BE2C (cell line): ENCODE measurements at regions not wholly inside any gene's neighbourhood (a gene's known extent, or its start where the extent isn't known, plus 50 kb on each side); places are given as distances from the start of the nearest gene placed in this dataset.

Experiments used
- DNase-seq: peaks from one replicate; pipeline ENCODE4 v3.0.0-alpha.2; 2020
- H3K27me3 ChIP-seq: fragments of 250-450 bp; sonication (Bioruptor Pico); 2 replicates; pipeline ENCODE4 v1.5.1; 2020; ENCODE audit warnings: mild to moderate bottlenecking
- H3K36me3 ChIP-seq: fragments of 250-450 bp; sonication (Bioruptor Pico); 2 replicates; pipeline ENCODE4 v1.5.1; 2020; ENCODE audit warnings: mild to moderate bottlenecking
- H3K4me1 ChIP-seq: fragments of 250-450 bp; sonication (Bioruptor Pico); 2 replicates; pipeline ENCODE4 v1.5.1; 2020
- H3K4me3 ChIP-seq: 2 replicates; pipeline ENCODE4 v1.5.1; 2011; ENCODE audit warnings: low read depth, low read length
- H3K9me3 ChIP-seq: fragments of 250-450 bp; sonication (Bioruptor Pico); 2 replicates; pipeline ENCODE4 v1.5.1; 2020
- TF ChIP-seq, protein P1 (sequence below): IDR thresholded peaks from 2 replicates; pipeline ENCODE4 v1.5.1; 2012; ENCODE audit warnings: mild to moderate bottlenecking, low read depth, low read length

DNA sequence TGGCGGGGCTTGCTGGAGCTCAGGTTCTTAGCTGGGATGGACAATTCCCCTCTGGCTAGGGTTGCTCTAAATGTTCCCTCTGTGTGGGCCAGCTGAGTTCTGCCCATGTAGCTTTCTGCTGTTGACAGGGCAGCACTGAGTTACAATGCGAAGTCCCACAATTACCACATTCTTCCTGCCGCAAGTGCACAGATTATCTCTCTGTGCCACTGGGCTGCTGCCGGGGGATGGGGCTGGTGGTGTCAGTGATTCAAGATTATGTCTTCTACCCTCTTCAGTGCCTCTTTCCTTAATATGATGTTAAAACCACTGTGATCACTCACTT lies 708.1 kb downstream of the SLC4A3 start:
- Histone ChIP-seq H3K4me3 (no peak overlapping the region), H3K4me1 (no peaks in the 10 kb centered on the region), H3K36me3 (no peaks in the 10 kb centered on the region), H3K9me3 (no peaks in the 10 kb centered on the region; the same call in 1 of the 2 replicates), H3K27me3 (no peaks in the 10 kb centered on the region)
- DNase-seq: no peak
- TF ChIP-seq, protein P1, sequence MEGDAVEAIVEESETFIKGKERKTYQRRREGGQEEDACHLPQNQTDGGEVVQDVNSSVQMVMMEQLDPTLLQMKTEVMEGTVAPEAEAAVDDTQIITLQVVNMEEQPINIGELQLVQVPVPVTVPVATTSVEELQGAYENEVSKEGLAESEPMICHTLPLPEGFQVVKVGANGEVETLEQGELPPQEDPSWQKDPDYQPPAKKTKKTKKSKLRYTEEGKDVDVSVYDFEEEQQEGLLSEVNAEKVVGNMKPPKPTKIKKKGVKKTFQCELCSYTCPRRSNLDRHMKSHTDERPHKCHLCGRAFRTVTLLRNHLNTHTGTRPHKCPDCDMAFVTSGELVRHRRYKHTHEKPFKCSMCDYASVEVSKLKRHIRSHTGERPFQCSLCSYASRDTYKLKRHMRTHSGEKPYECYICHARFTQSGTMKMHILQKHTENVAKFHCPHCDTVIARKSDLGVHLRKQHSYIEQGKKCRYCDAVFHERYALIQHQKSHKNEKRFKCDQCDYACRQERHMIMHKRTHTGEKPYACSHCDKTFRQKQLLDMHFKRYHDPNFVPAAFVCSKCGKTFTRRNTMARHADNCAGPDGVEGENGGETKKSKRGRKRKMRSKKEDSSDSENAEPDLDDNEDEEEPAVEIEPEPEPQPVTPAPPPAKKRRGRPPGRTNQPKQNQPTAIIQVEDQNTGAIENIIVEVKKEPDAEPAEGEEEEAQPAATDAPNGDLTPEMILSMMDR: no peak

DNA sequence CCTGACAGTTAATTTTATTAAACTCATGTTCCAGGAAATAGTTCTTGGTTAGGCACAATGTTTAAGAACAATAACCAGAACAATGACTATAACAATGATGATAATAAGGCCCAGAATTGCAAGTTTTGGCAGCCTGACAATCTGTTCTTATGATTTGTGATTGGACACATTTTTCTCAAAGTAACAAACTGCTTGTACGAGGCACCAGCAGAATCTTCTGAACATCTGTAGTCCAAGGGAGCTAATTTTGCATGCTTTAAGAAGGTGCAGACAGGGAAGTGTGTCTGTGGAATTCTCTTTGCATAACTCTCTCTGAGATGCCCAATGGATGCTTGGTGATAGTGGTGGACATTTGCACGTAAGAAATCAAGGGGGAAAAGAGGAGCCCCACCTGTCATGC lies 709.3 kb downstream of the SLC4A3 start:
- no peak for DNase-seq
- Histone ChIP-seq H3K4me3 (no peak overlapping the region), H3K36me3 (no peaks in the 10 kb centered on the region), H3K4me1 (no peaks in the 10 kb centered on the region), H3K27me3 (no peaks in the 10 kb centered on the region), H3K9me3 (no peaks in the 10 kb centered on the region; the same call in 1 of the 2 replicates)
- TF ChIP-seq, protein P1: no peak

DNA sequence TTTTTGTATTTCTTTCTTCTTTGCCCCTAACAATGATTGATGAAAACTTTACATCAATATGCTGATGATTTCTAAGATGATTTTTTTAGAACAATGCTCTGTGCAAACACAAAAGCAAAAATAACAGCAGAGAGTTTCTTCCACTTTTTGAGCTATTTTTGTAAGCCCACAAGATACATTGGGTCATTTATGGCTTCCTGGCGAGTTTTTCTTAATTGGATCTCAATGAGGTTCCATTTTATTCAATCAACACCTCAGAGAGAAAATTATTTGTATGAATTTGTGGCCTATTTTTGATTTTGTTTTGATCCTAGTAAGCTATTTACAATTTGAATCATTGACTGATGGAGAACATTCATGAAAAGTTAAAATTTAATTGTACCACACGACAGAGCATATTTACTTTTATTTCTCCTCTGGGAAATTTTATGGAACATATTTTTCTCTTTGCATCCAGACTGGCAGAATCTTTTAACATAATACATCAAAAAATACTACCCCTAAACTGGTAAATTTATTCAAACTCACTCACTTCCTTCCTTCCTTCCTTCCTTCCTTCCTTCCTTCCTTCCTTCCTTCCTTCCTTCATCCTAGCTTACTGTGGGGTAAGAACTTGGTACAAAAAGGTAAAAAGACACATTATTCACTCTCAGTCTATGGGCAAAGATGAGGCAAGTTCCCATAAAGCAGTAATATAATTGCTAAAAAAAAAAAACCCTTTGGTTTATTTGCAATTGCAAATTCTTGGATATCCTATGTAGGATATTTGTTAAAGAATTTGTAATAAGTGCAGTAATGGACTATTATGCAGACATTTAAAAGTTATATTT lies 710.4 kb downstream of the SLC4A3 start:
- Histone ChIP-seq H3K27me3 (no peaks in the 10 kb centered on the region), H3K9me3 (no peaks in the 10 kb centered on the region; the same call in 1 of the 2 replicates), H3K4me1 (no peaks in the 10 kb centered on the region), H3K4me3 (no peak overlapping the region), H3K36me3 (no peaks in the 10 kb centered on the region)
- TF ChIP-seq, protein P1: no peak
- no peak for DNase-seq

DNA sequence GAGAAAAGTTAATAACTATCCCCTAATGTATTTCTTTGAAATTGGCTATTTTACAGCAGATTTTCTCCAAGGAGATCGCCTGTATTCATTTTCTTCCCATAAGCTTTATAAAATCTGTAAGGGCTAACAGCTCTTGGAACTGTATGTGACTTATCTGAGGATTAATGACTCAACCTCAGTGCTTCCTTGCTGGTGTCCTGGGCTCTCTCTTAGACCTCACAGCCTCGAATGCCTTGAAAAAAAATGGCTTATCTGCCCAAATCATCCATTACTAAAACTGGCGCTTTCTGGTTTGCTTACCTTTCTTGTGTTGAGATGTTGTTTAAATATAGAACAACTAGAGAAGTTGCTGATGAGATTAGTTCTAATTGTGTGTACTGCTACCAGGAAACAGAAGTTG lies 713.6 kb downstream of the SLC4A3 start:
- H3K36me3 ChIP-seq: no peaks in the 10 kb centered on the region
- TF ChIP-seq, protein P1: no peak
- no peaks in the 10 kb centered on the region for H3K4me1 ChIP-seq
- no peaks in the 10 kb centered on the region for H3K9me3 ChIP-seq
- no peak overlapping the region for H3K4me3 ChIP-seq
- H3K27me3 ChIP-seq: no peaks in the 10 kb centered on the region
- DNase-seq: no peak

DNA sequence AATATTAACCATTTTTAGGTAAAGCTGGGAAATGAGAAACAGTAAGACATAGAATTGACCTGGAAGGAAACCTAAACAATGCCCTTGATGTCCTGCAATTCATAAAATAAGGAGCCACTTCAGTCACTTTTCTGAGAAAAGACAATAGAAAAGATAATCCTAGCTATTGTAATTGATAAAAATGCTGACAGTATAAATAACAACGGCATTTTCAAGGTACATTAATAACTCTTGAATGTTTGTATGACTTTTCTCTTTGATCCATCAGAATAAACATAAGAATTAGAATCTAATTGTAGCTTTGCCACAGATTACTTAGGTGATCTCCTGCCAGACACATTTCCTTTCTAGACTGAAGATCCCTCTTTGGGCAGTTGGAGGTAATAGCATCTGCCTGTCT lies 719.5 kb downstream of the SLC4A3 start:
- Histone ChIP-seq H3K4me1 (no peaks in the 10 kb centered on the region), H3K36me3 (no peaks in the 10 kb centered on the region), H3K27me3 (no peaks in the 10 kb centered on the region), H3K9me3 (no peaks in the 10 kb centered on the region), H3K4me3 (no peak overlapping the region)
- TF ChIP-seq, protein P1: no peak
- DNase-seq: no peak

DNA sequence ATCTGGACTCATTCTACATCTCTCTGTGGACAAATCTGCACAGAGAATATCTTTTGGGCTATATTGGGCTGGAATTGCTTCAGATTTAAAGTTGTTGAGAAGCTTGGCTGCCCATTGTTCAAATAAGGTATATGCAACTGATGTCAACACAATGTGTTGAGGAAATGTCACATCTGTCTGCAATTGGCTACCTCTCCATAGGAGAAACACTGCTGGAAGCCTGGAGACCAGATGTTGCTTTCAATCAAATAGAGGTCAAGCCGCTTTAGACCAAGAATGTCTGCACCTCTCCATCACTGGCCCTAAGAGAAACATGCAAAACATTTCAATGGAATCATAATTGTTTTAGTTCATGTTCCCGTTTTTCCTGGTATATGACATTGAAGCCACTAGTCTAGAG lies 720.2 kb downstream of the SLC4A3 start:
- H3K4me3 ChIP-seq: no peak overlapping the region
- DNase-seq: no peak
- no peaks in the 10 kb centered on the region for H3K36me3 ChIP-seq
- no peaks in the 10 kb centered on the region for H3K4me1 ChIP-seq
- TF ChIP-seq, protein P1: no peak
- no peaks in the 10 kb centered on the region for H3K9me3 ChIP-seq
- H3K27me3 ChIP-seq: no peaks in the 10 kb centered on the region
